Fibroblast of villous mesenchyme (primary cell): ENCODE measurements at regions not wholly inside any gene's neighbourhood (a gene's known extent, or its start where the extent isn't known, plus 50 kb on each side); places are given as distances from the start of the nearest gene placed in this dataset.

Experiments
- DNase-seq: peaks from one replicate; pipeline ENCODE4 v3.0.0-alpha.2; 2010; ENCODE audit warnings: low read depth
- H3K4me3 ChIP-seq: 2 replicates; pipeline ENCODE4 v1.5.1; 2011; ENCODE audit warnings: low read depth, mild to moderate bottlenecking, low read length
- TF ChIP-seq, protein P1 (sequence below): IDR thresholded peaks from 2 replicates; pipeline ENCODE4 v1.5.1; 2012; ENCODE audit warnings: low read depth, mild to moderate bottlenecking, low read length; ENCODE audit not compliant: insufficient read depth

DNA sequence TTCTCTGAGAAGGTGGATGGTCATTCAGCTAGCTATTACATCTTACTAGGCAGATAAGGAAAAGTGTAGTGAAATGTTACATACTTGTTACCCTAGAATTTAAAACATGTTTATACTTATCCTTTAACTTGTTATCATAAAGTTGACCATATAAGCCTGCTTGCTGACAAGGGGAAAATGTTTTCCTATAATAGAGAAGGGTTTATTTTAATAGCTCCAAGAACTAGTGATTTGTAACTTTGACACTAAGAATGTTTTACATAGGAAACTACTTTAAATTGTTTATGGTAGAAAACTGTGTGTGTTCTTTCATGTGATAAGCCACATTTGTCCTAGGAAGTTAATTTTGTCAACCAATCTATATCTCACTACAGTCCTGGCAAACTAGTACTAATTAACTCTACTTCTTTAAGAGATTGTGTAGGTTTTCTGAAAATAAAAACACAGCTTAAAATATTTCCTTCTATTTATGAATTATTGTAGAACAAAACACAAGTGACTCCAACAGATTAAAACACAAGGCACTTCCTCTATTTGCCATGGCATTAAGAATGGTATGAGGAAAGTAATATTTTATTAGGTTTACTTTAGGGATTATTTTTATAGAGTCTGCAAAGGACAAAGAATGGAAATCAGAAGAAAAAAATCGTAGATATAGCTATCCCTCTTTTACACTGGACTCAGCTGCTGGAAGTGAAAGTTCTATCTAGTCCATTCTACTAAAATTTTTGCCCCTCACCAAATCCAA, 233.3 kb upstream of the NBEA start:
- no peak overlapping the region for H3K4me3 ChIP-seq
- TF ChIP-seq, protein P1, sequence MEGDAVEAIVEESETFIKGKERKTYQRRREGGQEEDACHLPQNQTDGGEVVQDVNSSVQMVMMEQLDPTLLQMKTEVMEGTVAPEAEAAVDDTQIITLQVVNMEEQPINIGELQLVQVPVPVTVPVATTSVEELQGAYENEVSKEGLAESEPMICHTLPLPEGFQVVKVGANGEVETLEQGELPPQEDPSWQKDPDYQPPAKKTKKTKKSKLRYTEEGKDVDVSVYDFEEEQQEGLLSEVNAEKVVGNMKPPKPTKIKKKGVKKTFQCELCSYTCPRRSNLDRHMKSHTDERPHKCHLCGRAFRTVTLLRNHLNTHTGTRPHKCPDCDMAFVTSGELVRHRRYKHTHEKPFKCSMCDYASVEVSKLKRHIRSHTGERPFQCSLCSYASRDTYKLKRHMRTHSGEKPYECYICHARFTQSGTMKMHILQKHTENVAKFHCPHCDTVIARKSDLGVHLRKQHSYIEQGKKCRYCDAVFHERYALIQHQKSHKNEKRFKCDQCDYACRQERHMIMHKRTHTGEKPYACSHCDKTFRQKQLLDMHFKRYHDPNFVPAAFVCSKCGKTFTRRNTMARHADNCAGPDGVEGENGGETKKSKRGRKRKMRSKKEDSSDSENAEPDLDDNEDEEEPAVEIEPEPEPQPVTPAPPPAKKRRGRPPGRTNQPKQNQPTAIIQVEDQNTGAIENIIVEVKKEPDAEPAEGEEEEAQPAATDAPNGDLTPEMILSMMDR = no peak
- peak; percentile 4 for DNase-seq

DNA sequence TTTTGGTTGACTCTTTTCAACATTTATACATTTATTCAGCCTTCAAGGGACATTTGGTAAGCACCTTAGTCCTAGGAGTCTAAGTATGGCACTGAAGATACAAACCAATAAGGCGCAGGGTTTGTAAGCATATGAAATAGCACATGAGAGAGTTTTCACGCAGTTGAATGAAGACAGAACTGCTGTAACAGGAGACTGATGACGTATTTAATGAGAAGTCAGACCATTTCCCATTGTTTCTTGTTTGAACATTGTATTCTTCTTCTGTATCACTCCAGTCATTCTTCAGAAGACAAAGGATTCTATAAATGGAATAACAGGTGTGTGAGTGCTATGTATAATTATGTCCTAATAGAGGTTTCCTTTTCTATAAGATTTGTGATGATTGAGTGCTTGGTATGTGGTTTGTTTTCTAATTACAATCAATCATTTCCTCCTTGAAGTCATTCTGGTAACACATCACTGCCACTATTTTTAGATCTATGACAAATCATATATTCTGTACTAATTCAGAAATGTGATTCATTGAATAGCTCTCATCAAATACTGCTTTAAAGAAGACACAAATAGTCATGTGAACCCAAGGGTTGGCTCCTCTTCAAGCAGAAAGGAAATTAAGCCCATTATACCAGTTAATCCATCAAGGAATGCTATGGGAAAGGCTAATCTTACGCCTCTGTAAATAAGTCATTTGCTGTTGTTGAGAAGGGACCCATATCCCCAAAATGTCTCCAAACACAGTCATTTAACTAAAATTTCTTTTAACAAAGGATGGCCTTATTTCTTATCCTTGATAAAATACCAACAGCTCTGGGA, 222.8 kb upstream of the NBEA start:
- no peak for DNase-seq
- TF ChIP-seq, protein P1 = no peak
- no peak overlapping the region for H3K4me3 ChIP-seq

DNA sequence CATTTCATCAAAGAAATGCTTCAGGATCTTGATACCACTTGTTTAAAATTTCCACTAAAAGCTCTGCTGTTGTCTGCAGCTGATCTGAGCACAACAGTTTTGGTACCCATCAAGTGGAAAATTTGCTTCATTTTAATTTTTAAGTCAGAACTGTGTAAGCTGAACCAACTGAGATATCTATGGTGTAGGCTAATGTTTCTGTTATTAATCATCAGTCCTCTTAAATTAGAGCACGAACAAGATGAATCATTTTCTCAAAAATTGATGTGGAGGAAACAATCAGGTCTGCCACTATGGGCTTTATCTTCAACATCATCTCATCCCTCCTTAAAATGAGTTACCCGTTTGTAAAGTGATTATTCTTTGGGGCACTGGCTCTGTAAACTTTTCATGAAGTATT, 221.5 kb upstream of the NBEA start:
- H3K4me3 ChIP-seq = no peak overlapping the region
- DNase-seq = no peak
- TF ChIP-seq, protein P1 = no peak

DNA sequence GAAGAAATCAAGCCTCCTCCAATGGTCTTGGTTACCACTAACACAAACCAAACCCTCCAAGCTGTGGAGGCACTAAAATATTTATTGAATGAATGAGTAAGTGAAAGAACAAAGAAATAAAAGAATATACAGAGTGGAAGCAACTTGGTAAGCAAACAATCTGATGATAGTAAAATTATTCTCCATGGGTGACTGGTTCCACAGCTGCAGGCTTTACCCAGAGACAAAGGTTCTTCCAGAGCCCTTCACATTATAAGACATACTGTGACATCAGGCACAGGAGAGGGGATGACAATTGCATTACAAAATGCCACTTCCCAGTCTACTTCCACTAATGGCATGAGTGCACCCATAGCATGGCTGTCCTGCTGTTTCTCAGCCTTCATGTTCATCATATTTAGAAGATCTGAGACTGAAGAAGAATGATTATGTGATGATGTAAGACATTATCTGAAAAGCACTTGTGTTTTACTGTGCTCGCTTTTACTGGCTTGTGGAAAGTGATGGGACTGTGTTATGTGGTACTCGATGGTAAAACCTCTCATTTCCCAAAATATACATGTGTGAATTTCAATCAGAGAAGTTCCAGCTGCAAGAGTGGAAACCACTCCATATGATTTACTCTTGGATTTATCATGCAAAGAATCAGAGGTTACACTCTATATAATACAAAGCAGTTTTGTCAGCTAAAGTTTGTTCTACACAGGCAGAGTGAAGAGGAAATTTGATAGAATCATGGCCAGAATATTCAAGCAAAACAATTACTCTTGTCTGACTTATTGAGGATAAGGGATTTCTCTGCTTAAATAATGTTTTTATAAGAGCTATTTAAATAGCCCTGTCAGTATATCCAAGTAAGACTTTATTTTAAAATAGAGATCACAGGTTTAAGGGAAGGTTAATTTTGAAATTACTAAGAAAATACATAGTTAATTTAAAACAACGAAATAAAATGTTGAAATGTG, 220.2 kb upstream of the NBEA start:
- H3K4me3 ChIP-seq = no peak overlapping the region
- DNase-seq = no peak
- TF ChIP-seq, protein P1 = no peak

DNA sequence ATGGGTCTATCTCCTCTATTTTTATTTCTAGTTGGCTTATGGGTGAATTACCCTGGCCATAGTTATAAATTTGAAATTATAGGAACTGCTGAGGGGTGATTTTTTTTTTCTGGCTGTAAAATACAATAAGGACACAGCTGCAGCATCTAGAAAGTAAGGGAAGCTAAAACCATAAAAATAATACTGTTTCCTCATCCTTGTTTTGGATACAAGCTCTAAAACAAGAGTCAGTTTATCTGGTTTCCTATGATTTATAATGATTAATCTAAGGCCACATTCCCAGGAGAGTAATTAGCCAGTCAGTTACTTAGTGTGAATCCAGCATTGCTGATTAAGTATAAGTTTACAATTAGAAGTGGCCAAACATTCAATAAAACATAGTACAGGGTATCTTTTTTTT, 219.1 kb upstream of the NBEA start:
- no peak for DNase-seq
- TF ChIP-seq, protein P1 = no peak
- no peak overlapping the region for H3K4me3 ChIP-seq

DNA sequence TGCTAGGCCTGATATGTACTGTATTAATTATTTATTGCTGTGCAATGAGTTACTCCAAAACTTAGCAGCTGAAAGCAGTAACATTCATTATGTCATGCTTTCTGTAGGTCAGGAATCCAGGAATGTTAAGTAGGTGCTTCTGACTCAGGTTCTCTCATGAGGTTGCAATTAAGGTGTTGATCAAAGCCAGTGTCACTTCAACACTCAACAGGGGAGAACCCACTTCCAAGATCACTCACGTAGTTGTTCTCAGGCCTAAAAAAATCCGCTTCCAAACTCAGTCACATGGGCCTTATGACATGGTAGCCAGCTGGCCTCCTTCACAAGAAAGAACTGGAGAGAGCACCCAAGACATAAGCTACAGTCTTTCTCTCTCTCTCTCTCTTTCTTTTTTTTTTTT, 211.1 kb upstream of the NBEA start:
- H3K4me3 ChIP-seq = no peak overlapping the region
- DNase-seq = no peak
- TF ChIP-seq, protein P1 = no peak
